Stimulated activated CD4-positive, alpha-beta T cell treated with anti-CD3 and anti-CD28 coated beads, Interleukin-1b, Interleukin-23, amount 100 ng/mL, for 1 hour (primary cell): ENCODE measurements at regions not wholly inside any gene's neighbourhood (a gene's known extent, or its start where the extent isn't known, plus 50 kb on each side); places are given as distances from the start of the nearest gene placed in this dataset.
"Not testable (repeated sequence)": the region's sequence is repeated elsewhere in the genome, so short reads cannot be mapped to it uniquely, and the experiment has no call there.

Source experiments
- DNase-seq, 2 donors: peaks; one replicate each; pipeline ENCODE4 v3.0.0-alpha.2; 2020; ENCODE audit warnings: low read depth in 2 of 2

DNA sequence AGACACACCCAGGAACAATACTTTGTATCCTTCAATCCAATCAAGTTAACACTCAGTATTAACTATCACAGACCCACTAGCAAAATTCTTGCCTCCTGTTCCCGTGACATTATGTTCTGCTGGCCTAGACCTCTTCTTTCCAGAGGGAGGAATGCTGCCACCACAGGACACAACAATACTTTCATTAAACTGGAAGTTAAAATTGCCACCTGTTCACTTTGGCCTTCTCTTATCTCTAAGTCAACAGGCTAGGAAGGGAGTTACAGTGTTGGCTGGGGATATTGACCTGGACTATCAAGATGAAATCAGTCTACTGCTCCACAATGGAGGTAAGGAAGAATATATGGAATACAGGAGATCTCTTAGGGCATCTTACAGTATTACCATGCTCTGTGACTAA lies 1000.4 kb upstream of the GBE1 start:
- DNase-seq = no peak

DNA sequence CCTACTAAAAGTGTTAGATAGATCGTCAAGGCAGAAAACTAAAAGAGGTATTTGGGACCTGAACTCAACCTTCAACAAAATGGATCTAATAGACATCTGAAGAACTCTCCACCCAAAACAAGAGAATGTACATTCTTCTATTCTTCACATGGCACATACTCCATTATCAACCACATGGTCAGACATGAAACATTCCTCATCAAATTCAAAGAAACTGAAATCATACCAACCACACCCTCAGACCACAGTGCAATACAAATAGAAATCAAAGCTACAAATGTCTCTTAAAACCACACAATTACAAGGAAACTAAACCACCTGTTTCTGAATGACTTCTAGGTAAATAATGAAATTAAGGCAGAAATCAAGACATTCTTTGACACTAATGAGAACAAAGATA lies 984.1 kb upstream of the GBE1 start:
- no peak for DNase-seq

- no peak for DNase-seq
Measured at GRCh38 chr3:82743196-82743595, 981.8 kb upstream of the GBE1 start.

GRCh38 chr3:82741346-82741745 lies 979.9 kb upstream of the GBE1 start:
- DNase-seq = no peak

DNA sequence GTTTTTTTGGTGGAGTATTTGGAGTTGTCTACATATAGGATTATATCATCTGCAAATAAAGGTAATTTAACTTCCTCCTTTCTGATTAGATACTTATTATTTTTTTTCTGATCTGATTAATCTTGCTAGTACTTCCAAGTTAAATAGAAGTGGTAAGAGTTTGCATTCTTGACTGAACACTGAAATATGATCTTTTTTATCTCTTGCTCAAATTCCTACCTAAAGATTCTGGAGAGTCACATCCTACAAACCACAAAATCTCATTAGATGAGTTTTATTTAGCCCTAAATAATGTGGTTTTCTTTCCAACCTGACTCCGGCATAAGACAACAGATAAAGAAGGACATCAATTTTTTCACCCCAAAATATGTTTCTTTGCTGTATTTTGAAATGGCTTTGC lies 977.9 kb upstream of the GBE1 start:
- DNase-seq = no peak

GRCh38 chr3:82736696-82737277 lies 975.3 kb upstream of the GBE1 start:
- DNase-seq = no peak

- DNase-seq = no peak
Measured at GRCh38 chr3:82715091-82715856, 953.8 kb upstream of the GBE1 start.

DNA sequence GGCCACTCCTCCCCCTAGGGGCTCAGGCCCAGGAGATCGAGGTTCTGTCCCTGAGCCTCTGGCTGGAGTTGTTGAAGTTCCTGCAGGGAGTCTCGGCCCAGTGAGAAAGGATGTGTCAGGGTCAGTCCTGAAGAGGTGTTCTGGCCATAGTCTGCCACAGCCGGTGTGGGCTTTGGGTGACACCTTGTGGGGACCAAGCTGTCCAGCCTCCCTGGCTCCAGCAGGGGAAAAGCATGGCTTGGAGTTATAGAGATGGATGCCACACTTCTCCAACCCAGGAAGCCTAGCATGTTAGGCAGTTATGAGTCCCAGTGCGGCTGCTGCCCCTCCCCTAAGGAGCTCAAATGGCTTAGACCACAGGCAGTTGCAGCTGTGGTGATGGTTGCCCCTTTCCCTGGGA lies 945.6 kb upstream of the GBE1 start:
- DNase-seq = no peak

- no peak for DNase-seq
Measured at GRCh38 chr3:82685761-82686160, 924.3 kb upstream of the GBE1 start.

DNA sequence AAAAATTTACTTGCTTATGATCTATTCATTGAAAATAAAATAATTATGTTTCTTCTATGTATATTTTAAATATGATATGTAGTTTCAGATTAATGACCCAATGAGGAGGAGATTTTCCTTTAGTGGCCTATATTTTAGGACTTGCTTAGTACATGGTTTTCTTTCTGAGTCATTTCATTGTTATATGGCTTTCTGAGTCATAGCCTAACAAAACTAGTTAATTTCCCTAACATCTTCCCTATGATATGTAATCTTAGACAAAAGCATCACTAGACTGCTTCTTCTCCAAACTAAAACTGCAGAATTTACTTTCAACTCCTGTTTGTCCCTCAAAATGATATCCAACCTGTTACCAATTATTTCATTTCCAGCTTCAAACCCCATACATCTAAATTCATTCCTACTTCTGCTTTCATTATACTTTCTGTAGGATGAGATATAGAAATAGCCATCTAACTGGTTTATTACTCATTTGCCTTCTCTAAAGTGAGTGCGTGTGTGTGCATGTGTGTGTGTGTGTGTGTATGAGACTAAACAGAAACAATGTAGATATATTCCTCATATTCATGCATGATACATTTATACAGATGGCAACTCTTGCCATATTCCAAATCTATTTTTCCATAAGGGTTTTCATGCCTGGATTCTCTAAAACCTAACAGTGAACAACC lies 915.0 kb upstream of the GBE1 start:
- no peak for DNase-seq

GRCh38 chr3:82672966-82673365 lies 911.5 kb upstream of the GBE1 start:
- DNase-seq = no peak

DNA sequence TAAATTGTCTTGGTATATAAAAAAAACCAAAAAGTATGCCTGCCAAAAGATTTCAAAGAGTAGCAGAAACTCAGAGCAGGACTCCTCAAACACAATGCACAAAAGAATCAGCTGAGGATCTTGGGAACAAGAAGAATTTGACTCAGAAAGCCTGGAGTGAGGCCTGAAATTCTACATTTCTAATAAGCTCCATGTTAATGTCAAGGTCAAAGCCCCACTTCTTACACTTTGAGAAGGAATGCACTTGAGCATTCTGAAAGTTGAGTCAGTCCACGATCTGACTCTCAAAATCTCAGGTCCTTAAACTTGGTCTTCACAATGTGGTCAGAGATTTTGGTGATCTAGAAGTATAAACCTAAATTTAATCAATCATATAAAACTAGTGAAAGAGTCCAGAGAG lies 910.0 kb upstream of the GBE1 start:
- DNase-seq = no peak

- no peak for DNase-seq
Measured at GRCh38 chr3:82654708-82655107, 893.3 kb upstream of the GBE1 start.

- DNase-seq = no peak
Measured at GRCh38 chr3:82643948-82644347, 882.5 kb upstream of the GBE1 start.

GRCh38 chr3:82641701-82642100 lies 880.3 kb upstream of the GBE1 start:
- DNase-seq = no peak

- DNase-seq = no peak
Measured at GRCh38 chr3:82640254-82640653, 878.8 kb upstream of the GBE1 start.

- DNase-seq = no peak
Measured at GRCh38 chr3:82637574-82637973, 876.1 kb upstream of the GBE1 start.

DNA sequence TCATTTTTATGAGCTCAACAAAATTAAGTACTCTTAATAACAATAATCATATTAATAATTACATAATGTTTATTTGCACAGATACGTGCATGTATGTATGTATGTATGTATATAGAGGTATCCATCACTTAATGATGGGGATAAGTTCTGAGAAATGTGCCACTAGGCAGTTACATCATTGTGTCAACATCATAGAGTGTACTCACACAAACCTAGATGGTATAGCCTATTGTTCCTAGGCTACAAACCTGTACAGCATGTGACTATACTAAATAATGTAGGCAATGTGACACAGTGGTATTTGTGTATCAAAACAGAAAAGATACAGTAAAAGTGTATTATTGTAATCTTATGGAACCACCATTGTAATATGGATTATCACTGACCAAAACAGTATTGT lies 874.7 kb upstream of the GBE1 start:
- DNase-seq = no peak

DNA sequence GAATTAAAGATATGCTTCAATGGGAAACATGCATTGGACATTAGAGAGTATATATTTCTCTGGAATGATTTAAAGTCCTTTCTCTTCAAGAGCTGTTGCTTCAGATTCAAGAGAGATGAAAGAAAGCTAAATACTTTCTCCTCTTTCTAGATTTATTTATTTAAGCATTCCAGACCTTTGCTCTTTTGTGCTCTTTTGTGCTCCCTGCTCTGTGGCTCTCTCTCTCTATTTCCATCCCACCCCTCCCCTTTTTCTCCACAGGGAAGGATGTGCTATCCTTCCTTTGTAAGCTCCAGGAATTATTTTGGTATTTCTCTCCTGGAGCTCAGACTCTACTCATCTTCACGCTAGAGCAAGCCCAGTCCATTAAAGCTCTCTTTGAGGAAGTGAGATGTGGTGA lies 871.9 kb upstream of the GBE1 start:
- DNase-seq = no peak

GRCh38 chr3:82629937-82630336 lies 868.5 kb upstream of the GBE1 start:
- DNase-seq = no peak

- DNase-seq = no peak
Measured at GRCh38 chr3:82628385-82629014, 867.1 kb upstream of the GBE1 start.

GRCh38 chr3:82627733-82628132 lies 866.3 kb upstream of the GBE1 start:
- DNase-seq = no peak

- not testable (repeated sequence) for DNase-seq
Measured at GRCh38 chr3:82620744-82621143, 859.3 kb upstream of the GBE1 start.
